WTC11 (cell line): ENCODE measurements at regions not wholly inside any gene's neighbourhood (a gene's known extent, or its start where the extent isn't known, plus 50 kb on each side); places are given as distances from the start of the nearest gene placed in this dataset.

Experiments
- CREM ChIP-seq: sonication (generic); formaldehyde crosslinking; IDR thresholded peaks from 2 replicates; pipeline ENCODE4 v1.8.1; 2022; ENCODE audit warnings: mild to moderate bottlenecking, missing genetic modification reagents, moderate library complexity
- NR2C2 ChIP-seq: sonication (generic); formaldehyde crosslinking; IDR thresholded peaks from 2 replicates; pipeline ENCODE4 v1.8.0; 2022; ENCODE audit warnings: mild to moderate bottlenecking, missing genetic modification reagents
- ZNF512 ChIP-seq: sonication (generic); formaldehyde crosslinking; IDR thresholded peaks from 2 replicates; pipeline ENCODE4 v1.8.1; 2022; ENCODE audit warnings: missing genetic modification reagents, borderline replicate concordance

DNA sequence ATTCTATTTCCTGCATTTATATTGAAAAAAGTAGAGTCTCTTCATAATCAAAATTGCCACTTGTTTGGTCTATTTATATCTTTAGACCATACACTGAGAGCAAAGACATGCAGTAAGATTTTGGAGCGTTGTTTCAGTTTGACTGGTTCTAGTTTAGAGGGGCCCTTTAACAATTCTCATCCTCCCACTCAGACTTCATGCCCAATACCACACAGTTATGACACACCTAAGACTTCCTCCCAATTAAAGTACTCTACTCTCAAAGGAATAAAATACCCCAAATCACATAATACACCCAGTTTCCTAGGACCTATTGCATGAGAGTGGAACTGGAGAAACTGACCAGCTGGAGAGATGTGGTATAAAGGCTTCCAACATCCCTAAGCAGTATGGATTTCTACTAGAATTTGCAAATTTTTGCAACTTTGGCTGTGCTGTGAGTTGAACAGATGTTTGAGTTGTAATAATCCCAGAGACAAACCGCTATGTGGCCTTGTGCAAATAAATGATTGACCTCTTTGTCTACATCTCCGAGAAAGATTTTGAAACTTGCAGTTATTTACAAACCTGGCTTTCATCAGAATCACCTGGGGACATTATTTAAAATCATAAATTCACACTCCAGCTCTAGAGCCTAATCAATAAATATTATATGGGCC, 170.0 kb upstream of the ROBO2 start:
- no peak for TF ChIP-seq ZNF512
- no peak for TF ChIP-seq NR2C2 (CRISPR knock-in tag)
- no peak for TF ChIP-seq CREM (CRISPR knock-in tag)
